Liver (tissue), 8 donors: ENCODE measurements at regions not wholly inside any gene's neighbourhood (a gene's known extent, or its start where the extent isn't known, plus 50 kb on each side); places are given as distances from the start of the nearest gene placed in this dataset.
A peak's percentile ranks its signal among the peaks of the same experiment; 100 is the strongest.

ENCODE experiments used
- DNase-seq: peaks from one replicate; pipeline ENCODE4 v3.0.0-alpha.2; 2017; ENCODE audit warnings: low spot score
- H3K27ac ChIP-seq, 2 donors: one replicate each; pipeline ENCODE4 v1.7.0; 2013; ENCODE audit warnings: inconsistent platforms in 2 of 2, low read length in 2 of 2, control low read depth in 1 of 2, low read depth in 1 of 2, mild to moderate bottlenecking in 1 of 2
- H3K27me3 ChIP-seq, 4 donors: one replicate each; pipeline versions ENCODE4 v1.6.1 to v1.7.0; 2013; ENCODE audit warnings: low read length in 3 of 4, inconsistent platforms in 1 of 4, mild to moderate bottlenecking in 1 of 4, moderate library complexity in 1 of 4; ENCODE audit not compliant: control insufficient read depth in 4 of 4, insufficient read depth in 4 of 4
- H3K36me3 ChIP-seq, 4 donors: one replicate each; pipeline versions ENCODE4 v1.6.1 to v1.7.0; 2013; ENCODE audit warnings: low read length in 3 of 4, mild to moderate bottlenecking in 3 of 4, low read depth in 1 of 4, moderate library complexity in 1 of 4; ENCODE audit not compliant: control insufficient read depth in 4 of 4, insufficient read depth in 3 of 4
- H3K4me1 ChIP-seq, 4 donors: one replicate each; pipeline versions ENCODE4 v1.6.1 to v1.7.0; 2013; ENCODE audit warnings: low read length in 3 of 4, mild to moderate bottlenecking in 3 of 4, moderate library complexity in 1 of 4; ENCODE audit not compliant: control insufficient read depth in 4 of 4, insufficient read depth in 4 of 4
- H3K4me3 ChIP-seq, 3 donors: one replicate each; pipeline versions ENCODE4 v1.6.1 to v1.7.0; 2013; ENCODE audit warnings: low read length in 3 of 3, control low read depth in 1 of 3, low read depth in 1 of 3, mild to moderate bottlenecking in 1 of 3
- H3K9ac ChIP-seq, 2 donors: one replicate each; pipeline ENCODE4 v1.7.0; 2013; ENCODE audit warnings: low read length in 2 of 2, mild to moderate bottlenecking in 2 of 2, moderate library complexity in 2 of 2, control low read depth in 1 of 2, low read depth in 1 of 2
- H3K9me3 ChIP-seq, 4 donors: one replicate each; pipeline versions ENCODE4 v1.6.1 to v1.7.0; 2013; ENCODE audit warnings: low read length in 3 of 4; ENCODE audit not compliant: control insufficient read depth in 4 of 4
- ATF3 ChIP-seq: IDR thresholded peaks from 2 replicates; pipeline ENCODE4 v1.6.1; 2016; ENCODE audit warnings: antibody characterized with exemption
- CTCF ChIP-seq: fragments of 150-350 bp; IDR thresholded peaks from 2 replicates; pipeline ENCODE4 v1.5.1; 2017; ENCODE audit warnings: improper control_type of control experiment, low read depth, low read length; ENCODE audit not compliant: missing input control
- EGR1 ChIP-seq, 2 donors: IDR thresholded peaks; 2 replicates each; pipeline ENCODE4 v1.6.1; 2016 to 2018; ENCODE audit warnings: antibody characterized with exemption in 2 of 2, low read depth in 2 of 2
- FOXA1 ChIP-seq: IDR thresholded peaks from 2 replicates; pipeline ENCODE4 v1.6.1; 2016; ENCODE audit warnings: antibody characterized with exemption
- FOXA2 ChIP-seq: IDR thresholded peaks from 2 replicates; pipeline ENCODE4 v1.6.1; 2016; ENCODE audit warnings: antibody characterized with exemption
- GABPA ChIP-seq, 2 donors: IDR thresholded peaks in 1 of 2; conservative IDR thresholded peaks in 1 of 2; 2 replicates each; pipeline ENCODE4 v1.6.1; 2016; ENCODE audit warnings: antibody characterized with exemption in 2 of 2, mild to moderate bottlenecking in 1 of 2, moderate library complexity in 1 of 2
- HNF4A ChIP-seq, 2 donors: conservative IDR thresholded peaks; 2 replicates each; pipeline ENCODE4 v1.6.1; 2016; ENCODE audit warnings: antibody characterized with exemption in 2 of 2, mild to moderate bottlenecking in 2 of 2
- HNF4G ChIP-seq: IDR thresholded peaks from 2 replicates; pipeline ENCODE4 v1.6.1; 2016; ENCODE audit warnings: antibody characterized with exemption
- JUND ChIP-seq, 2 donors: IDR thresholded peaks; 2 replicates each; pipeline ENCODE4 v1.6.1; 2016; ENCODE audit warnings: antibody characterized with exemption in 2 of 2
- MAX ChIP-seq: IDR thresholded peaks from 2 replicates; pipeline ENCODE4 v1.6.1; 2016; ENCODE audit warnings: antibody characterized with exemption
- NR2F2 ChIP-seq: IDR thresholded peaks from 2 replicates; pipeline ENCODE4 v1.6.1; 2016; ENCODE audit warnings: antibody characterized with exemption
- RAD21 ChIP-seq, 2 donors: IDR thresholded peaks; 2 replicates each; pipeline ENCODE4 v1.6.1; 2016; ENCODE audit warnings: antibody characterized with exemption in 2 of 2, mild to moderate bottlenecking in 2 of 2
- REST ChIP-seq: IDR thresholded peaks from 2 replicates; pipeline ENCODE4 v1.6.1; 2016; ENCODE audit warnings: antibody characterized with exemption, mild to moderate bottlenecking
- RXRA ChIP-seq, 2 donors: IDR thresholded peaks; 2 replicates each; pipeline ENCODE4 v1.6.1; 2017 to 2018; ENCODE audit warnings: antibody characterized with exemption in 2 of 2, mild to moderate bottlenecking in 1 of 2
- SP1 ChIP-seq: IDR thresholded peaks from 2 replicates; pipeline ENCODE4 v1.6.1; 2018; ENCODE audit warnings: antibody characterized with exemption, mild to moderate bottlenecking
- TAF1 ChIP-seq: conservative IDR thresholded peaks from 2 replicates; pipeline ENCODE4 v1.6.1; 2016; ENCODE audit warnings: antibody characterized with exemption, mild to moderate bottlenecking
- YY1 ChIP-seq: IDR thresholded peaks from 2 replicates; pipeline ENCODE4 v1.6.1; 2016; ENCODE audit warnings: antibody characterized with exemption, mild to moderate bottlenecking
- ZBTB33 ChIP-seq: IDR thresholded peaks from 2 replicates; pipeline ENCODE4 v1.6.1; 2016; ENCODE audit warnings: antibody characterized with exemption
- WGBS: extraction: QIAGEN DNeasy Blood & Tissue Kit; methylation state at CpG from one replicate; pipeline ENCODE4 v1.1.7; 2013; 5-methylcytosine and 5-hydroxymethylcytosine counted together
- donor health status: healthy.
- donor health status: healthy.
- donor health status: healthy.
- donor health status: healthy.
- donor health status: healthy.

GRCh38 chr14:26370115-26370514, 227.7 kb downstream of the NOVA1 start:
- Histone ChIP-seq H3K4me1 (peaks cover 0 to 5% (median under 1%) of the 10 kb centered on the region in 4 donors), H3K36me3 (no peaks in the 10 kb centered on the region), H3K27me3 (no peaks in the 10 kb centered on the region), H3K9ac (no peak overlapping the region), H3K9me3 (no peaks in the 10 kb centered on the region), H3K27ac (no peak overlapping the region), H3K4me3 (no peak overlapping the region)
- no peak for TF ChIP-seq ZBTB33
- peak; percentile 39 to 52 for TF ChIP-seq RXRA (IDR thresholded peaks at IDR 0.05)
- 51% methylated on average over 3 of the region's 3 CpGs for WGBS
- no peak for DNase-seq

- Histone ChIP-seq H3K4me1 (no peaks in the 10 kb centered on the region), H3K27ac (no peak overlapping the region), H3K27me3 (no peaks in the 10 kb centered on the region), H3K9ac (no peak overlapping the region), H3K36me3 (no peaks in the 10 kb centered on the region), H3K4me3 (no peak overlapping the region), H3K9me3 (no peaks in the 10 kb centered on the region)
- TF ChIP-seq TAF1 (no peak), MAX (no peak)
- no peak for DNase-seq
Observed at GRCh38 chr14:26363689-26364088, 234.1 kb downstream of the NOVA1 start.

GRCh38 chr14:26344596-26344995, 253.2 kb downstream of the NOVA1 start:
- no peak overlapping the region for H3K9ac ChIP-seq
- TF ChIP-seq HNF4A (conservative IDR thresholded peaks at IDR 0.05) = no peak
- no peak for TF ChIP-seq FOXA1
- no peak for TF ChIP-seq REST
- no peak for TF ChIP-seq NR2F2
- TF ChIP-seq ATF3 = no peak
- no peak for TF ChIP-seq MAX
- TF ChIP-seq YY1 = no peak
- TF ChIP-seq RXRA (IDR thresholded peaks at IDR 0.05) = no peak
- TF ChIP-seq GABPA (IDR thresholded peaks at IDR 0.05 in 1 of 2, conservative IDR thresholded peaks at IDR 0.05 in 1 of 2) = no peak
- no peak for TF ChIP-seq TAF1
- TF ChIP-seq ZBTB33 = no peak
- TF ChIP-seq JUND (IDR thresholded peaks at IDR 0.05) = no peak
- no peak for TF ChIP-seq CTCF
- TF ChIP-seq HNF4G = no peak
- no peak for TF ChIP-seq RAD21 (IDR thresholded peaks at IDR 0.05)
- no peak for TF ChIP-seq EGR1 (IDR thresholded peaks at IDR 0.05; ENCODE audit: low read depth in 2 of 2)
- no peak for TF ChIP-seq SP1
- no peak for TF ChIP-seq FOXA2
- WGBS = 87% methylated on average over 4 of the region's 4 CpGs

More at GRCh38 chr14:26344596-26344995, 253.2 kb downstream of the NOVA1 start:
- H3K27me3 ChIP-seq = no peaks in the 10 kb centered on the region
- H3K36me3 ChIP-seq = no peaks in the 10 kb centered on the region
- no peak overlapping the region for H3K4me3 ChIP-seq
- H3K9me3 ChIP-seq = no peaks in the 10 kb centered on the region
- H3K4me1 ChIP-seq = no peaks in the 10 kb centered on the region
- H3K27ac ChIP-seq = no peak overlapping the region
- no peak for DNase-seq
